Naive thymus-derived CD8-positive, alpha-beta T cell (primary cell): ENCODE measurements at regions not wholly inside any gene's neighbourhood (a gene's known extent, or its start where the extent isn't known, plus 50 kb on each side); places are given as distances from the start of the nearest gene placed in this dataset.

Experiments
- ATAC-seq, 2 donors: fragments of 150-1000 bp; cut with Tn5 transposase in 1 of 2; sonication (Bioruptor Pico), chemical (Tn5 transposase) in 1 of 2; 1 replicate in 1 of 2; 2 replicates in 1 of 2; pipeline ENCODE4 v1.10.0; 2021; ENCODE audit warnings: mild to moderate bottlenecking in 2 of 2, moderate library complexity in 2 of 2
- POLR2A ChIA-PET: fragments of 350-600 bp; sonication (Branson Sonifier 250); formaldehyde crosslinking; loops from one replicate; lab custom pipeline; 2021; ENCODE audit warnings: antibody characterized with exemption; lab: Charles Lee
- DNase-seq, 10 donors: peaks; one replicate each; pipeline versions ENCODE4 v3.0.0 to v3.0.0-alpha.2; 2020 to 2022
- H3K27ac Mint-ChIP-seq, 10 donors: one replicate each; pipeline ENCODE4 v1.8.0; 2020 to 2022; ENCODE audit warnings: mild to moderate bottlenecking in 10 of 10, mixed read lengths in 10 of 10, moderate library complexity in 4 of 10, inconsistent platforms in 1 of 10
- H3K27me3 Mint-ChIP-seq, 5 donors: one replicate each; pipeline ENCODE4 v1.8.0; 2021 to 2022; ENCODE audit warnings: mixed read lengths in 5 of 5
- H3K36me3 Mint-ChIP-seq, 3 donors: one replicate each; pipeline ENCODE4 v1.8.0; 2020 to 2022; ENCODE audit warnings: mixed read lengths in 3 of 3, mild to moderate bottlenecking in 2 of 3, inconsistent platforms in 1 of 3
- H3K4me1 Mint-ChIP-seq, 4 donors: one replicate each; pipeline ENCODE4 v1.8.0; 2021 to 2022; ENCODE audit warnings: mixed read lengths in 4 of 4
- H3K4me3 Mint-ChIP-seq, 10 donors: one replicate each; pipeline ENCODE4 v1.8.0; 2020 to 2022; ENCODE audit warnings: mild to moderate bottlenecking in 10 of 10, mixed read lengths in 10 of 10, moderate library complexity in 6 of 10, inconsistent platforms in 1 of 10
- H3K9me3 Mint-ChIP-seq, 9 donors: one replicate each; pipeline ENCODE4 v1.8.0; 2020 to 2022; ENCODE audit warnings: mixed read lengths in 9 of 9, mild to moderate bottlenecking in 3 of 9, inconsistent platforms in 1 of 9, moderate library complexity in 1 of 9

- no peak for DNase-seq
Measured at GRCh38 chr2:19793132-19793750, 108.5 kb downstream of the TTC32 start.

GRCh38 chr2:19790291-19790690, 111.5 kb downstream of the TTC32 start:
- Mint-ChIP-seq H3K36me3 (no peaks in the 10 kb centered on the region), H3K27me3 (peaks cover 1 to 44% (median 16%) of the 10 kb centered on the region in 5 donors)
- ATAC-seq: no peak

More at GRCh38 chr2:19793132-19793750, 108.5 kb downstream of the TTC32 start:
- peaks cover 1 to 20% (median 8%) of the 10 kb centered on the region in 5 donors for H3K27me3 Mint-ChIP-seq
- H3K36me3 Mint-ChIP-seq: no peaks in the 10 kb centered on the region
- no peaks in the 10 kb centered on the region for H3K4me1 Mint-ChIP-seq
- ATAC-seq: no peak
- H3K4me3 Mint-ChIP-seq: no peak overlapping the region
- no peak overlapping the region for H3K27ac Mint-ChIP-seq
- no peaks in the 10 kb centered on the region for H3K9me3 Mint-ChIP-seq
- POLR2A ChIA-PET: no interaction called here

GRCh38 chr2:19787134-19787533, 114.6 kb downstream of the TTC32 start:
- no peak overlapping the region for H3K4me3 Mint-ChIP-seq
- H3K27me3 Mint-ChIP-seq: peaks cover 1 to 57% (median 25%) of the 10 kb centered on the region in 5 donors
- H3K27ac Mint-ChIP-seq: no peak overlapping the region
- H3K9me3 Mint-ChIP-seq: no peaks in the 10 kb centered on the region
- ATAC-seq (no peak), DNase-seq (no peak)
- H3K36me3 Mint-ChIP-seq: no peaks in the 10 kb centered on the region
- no peaks in the 10 kb centered on the region for H3K4me1 Mint-ChIP-seq
- POLR2A ChIA-PET: no interaction called here

More at GRCh38 chr2:19790291-19790690, 111.5 kb downstream of the TTC32 start:
- no peak for DNase-seq
- H3K4me1 Mint-ChIP-seq: no peaks in the 10 kb centered on the region
- POLR2A ChIA-PET: no interaction called here
- no peaks in the 10 kb centered on the region for H3K9me3 Mint-ChIP-seq
- H3K4me3 Mint-ChIP-seq: no peak overlapping the region
- no peak overlapping the region for H3K27ac Mint-ChIP-seq

- Mint-ChIP-seq H3K36me3 (no peaks in the 10 kb centered on the region), H3K27ac (no peak overlapping the region), H3K27me3 (peaks cover 1 to 57% (median 25%) of the 10 kb centered on the region in 5 donors), H3K9me3 (no peaks in the 10 kb centered on the region), H3K4me1 (no peaks in the 10 kb centered on the region), H3K4me3 (no peak overlapping the region)
- DNase-seq: no peak
- POLR2A ChIA-PET: no interaction called here
- ATAC-seq: no peak
Measured at GRCh38 chr2:19786408-19787058, 115.2 kb downstream of the TTC32 start.

GRCh38 chr2:19785867-19786266, 115.9 kb downstream of the TTC32 start:
- H3K27me3 Mint-ChIP-seq: peaks cover 1 to 55% (median 25%) of the 10 kb centered on the region in 5 donors
- POLR2A ChIA-PET: no interaction called here
- H3K36me3 Mint-ChIP-seq: no peaks in the 10 kb centered on the region
- H3K9me3 Mint-ChIP-seq: no peaks in the 10 kb centered on the region
- no peak overlapping the region for H3K4me3 Mint-ChIP-seq
- no peak overlapping the region for H3K27ac Mint-ChIP-seq
- DNase-seq (no peak), ATAC-seq (no peak)
- H3K4me1 Mint-ChIP-seq: no peaks in the 10 kb centered on the region

GRCh38 chr2:19785447-19785846, 116.3 kb downstream of the TTC32 start:
- Mint-ChIP-seq H3K9me3 (no peaks in the 10 kb centered on the region), H3K27ac (no peak overlapping the region), H3K4me1 (no peaks in the 10 kb centered on the region), H3K36me3 (no peaks in the 10 kb centered on the region), H3K27me3 (peaks cover 1 to 51% (median 21%) of the 10 kb centered on the region in 5 donors), H3K4me3 (no peak overlapping the region)
- DNase-seq: no peak
- POLR2A ChIA-PET: no interaction called here
- no peak for ATAC-seq

- Mint-ChIP-seq H3K4me3 (no peak overlapping the region), H3K27me3 (peaks cover 1 to 46% (median 19%) of the 10 kb centered on the region in 5 donors), H3K4me1 (no peaks in the 10 kb centered on the region), H3K36me3 (no peaks in the 10 kb centered on the region), H3K27ac (no peak overlapping the region), H3K9me3 (no peaks in the 10 kb centered on the region)
- ATAC-seq: no peak
- DNase-seq: no peak
- POLR2A ChIA-PET: no interaction called here
Measured at GRCh38 chr2:19784456-19784855, 117.3 kb downstream of the TTC32 start.

- H3K36me3 Mint-ChIP-seq: no peaks in the 10 kb centered on the region
- H3K27ac Mint-ChIP-seq: no peak overlapping the region
- peaks cover 0 to 47% (median 22%) of the 10 kb centered on the region in 5 donors for H3K27me3 Mint-ChIP-seq
- no peaks in the 10 kb centered on the region for H3K4me1 Mint-ChIP-seq
- no peaks in the 10 kb centered on the region for H3K9me3 Mint-ChIP-seq
- DNase-seq: no peak
- no peak overlapping the region for H3K4me3 Mint-ChIP-seq
- no peak for ATAC-seq
- POLR2A ChIA-PET: no interaction called here
Measured at GRCh38 chr2:19783935-19784334, 117.8 kb downstream of the TTC32 start.

GRCh38 chr2:19776941-19777514, 124.8 kb downstream of the TTC32 start:
- Mint-ChIP-seq H3K27me3 (peaks cover 0 to 30% (median 9%) of the 10 kb centered on the region in 5 donors), H3K27ac (no peak overlapping the region), H3K4me1 (no peaks in the 10 kb centered on the region), H3K9me3 (no peaks in the 10 kb centered on the region), H3K36me3 (no peaks in the 10 kb centered on the region), H3K4me3 (no peak overlapping the region)
- DNase-seq (no peak), ATAC-seq (no peak)
- POLR2A ChIA-PET: no interaction called here

- no peak overlapping the region for H3K27ac Mint-ChIP-seq
- H3K4me1 Mint-ChIP-seq: no peaks in the 10 kb centered on the region
- H3K9me3 Mint-ChIP-seq: no peaks in the 10 kb centered on the region
- peaks cover 0 to 24% (median 9%) of the 10 kb centered on the region in 5 donors for H3K27me3 Mint-ChIP-seq
- H3K36me3 Mint-ChIP-seq: no peaks in the 10 kb centered on the region
- POLR2A ChIA-PET: no interaction called here
- no peak overlapping the region for H3K4me3 Mint-ChIP-seq
- DNase-seq: no peak
- no peak for ATAC-seq
Measured at GRCh38 chr2:19775838-19776237, 125.9 kb downstream of the TTC32 start.

- Mint-ChIP-seq H3K4me1 (no peaks in the 10 kb centered on the region), H3K27ac (no peak overlapping the region), H3K4me3 (no peak overlapping the region), H3K36me3 (no peaks in the 10 kb centered on the region), H3K9me3 (no peaks in the 10 kb centered on the region), H3K27me3 (peaks cover 0 to 22% (median 9%) of the 10 kb centered on the region in 5 donors)
- POLR2A ChIA-PET: no interaction called here
- ATAC-seq (no peak), DNase-seq (no peak)
Measured at GRCh38 chr2:19775315-19775714, 126.5 kb downstream of the TTC32 start.

GRCh38 chr2:19774805-19775176, 127.0 kb downstream of the TTC32 start:
- no peak for DNase-seq
- POLR2A ChIA-PET: no interaction called here
- no peak for ATAC-seq
- no peaks in the 10 kb centered on the region for H3K9me3 Mint-ChIP-seq
- H3K4me1 Mint-ChIP-seq: no peaks in the 10 kb centered on the region
- H3K36me3 Mint-ChIP-seq: no peaks in the 10 kb centered on the region
- H3K4me3 Mint-ChIP-seq: no peak overlapping the region
- no peak overlapping the region for H3K27ac Mint-ChIP-seq
- H3K27me3 Mint-ChIP-seq: peaks cover 0 to 20% (median 9%) of the 10 kb centered on the region in 5 donors

- H3K27ac Mint-ChIP-seq: no peak overlapping the region
- no peaks in the 10 kb centered on the region for H3K9me3 Mint-ChIP-seq
- no peak for DNase-seq
- no peaks in the 10 kb centered on the region for H3K36me3 Mint-ChIP-seq
- POLR2A ChIA-PET: no interaction called here
- peaks cover 0 to 4% (median 4%) of the 10 kb centered on the region in 5 donors for H3K27me3 Mint-ChIP-seq
- H3K4me3 Mint-ChIP-seq: no peak overlapping the region
- no peak for ATAC-seq
- H3K4me1 Mint-ChIP-seq: no peaks in the 10 kb centered on the region
Measured at GRCh38 chr2:19772981-19773380, 128.8 kb downstream of the TTC32 start.
